Astrocyte of the spinal cord (primary cell): ENCODE measurements at regions not wholly inside any gene's neighbourhood (a gene's known extent, or its start where the extent isn't known, plus 50 kb on each side); places are given as distances from the start of the nearest gene placed in this dataset.

ENCODE experiments used
- DNase-seq: peaks from one replicate; pipeline ENCODE4 v3.0.0; 2011; ENCODE audit warnings: low read depth, low spot score
- H3K4me3 ChIP-seq: 2 replicates; pipeline ENCODE4 v1.5.1; 2011; ENCODE audit warnings: low read depth, mild to moderate bottlenecking, low read length, moderate library complexity
- CTCF ChIP-seq: IDR thresholded peaks from 2 replicates; pipeline ENCODE4 v1.5.1; 2012; ENCODE audit warnings: low read depth, mild to moderate bottlenecking, low read length, inconsistent platforms
- in situ Hi-C: cut with HindIII; loops from 2 replicates; pipeline ENCODE4 v1.10.0; 2017; ENCODE audit warnings: low sequenced_read_pairs

- no peak for DNase-seq
- H3K4me3 ChIP-seq, result no peak overlapping the region
- in situ Hi-C loops, result no loop called here
- no peak for TF ChIP-seq CTCF
These were observed 209.5 kb upstream of the ZNF536 start for GRCh38 chr19:30162718-30163117.

- in situ Hi-C loops, result no loop called here
- DNase-seq, result no peak
- no peak for TF ChIP-seq CTCF
- H3K4me3 ChIP-seq, result no peak overlapping the region
These were observed 208.5 kb upstream of the ZNF536 start for GRCh38 chr19:30163663-30164062.

GRCh38 chr19:30165228-30165813, 206.9 kb upstream of the ZNF536 start:
- no peak for DNase-seq
- no peak for TF ChIP-seq CTCF
- in situ Hi-C loops, result no loop called here
- no peak overlapping the region for H3K4me3 ChIP-seq

GRCh38 chr19:30167206-30167868, 204.8 kb upstream of the ZNF536 start:
- no peak for DNase-seq
- TF ChIP-seq CTCF, result no peak
- in situ Hi-C loops, result no loop called here
- no peak overlapping the region for H3K4me3 ChIP-seq

DNA sequence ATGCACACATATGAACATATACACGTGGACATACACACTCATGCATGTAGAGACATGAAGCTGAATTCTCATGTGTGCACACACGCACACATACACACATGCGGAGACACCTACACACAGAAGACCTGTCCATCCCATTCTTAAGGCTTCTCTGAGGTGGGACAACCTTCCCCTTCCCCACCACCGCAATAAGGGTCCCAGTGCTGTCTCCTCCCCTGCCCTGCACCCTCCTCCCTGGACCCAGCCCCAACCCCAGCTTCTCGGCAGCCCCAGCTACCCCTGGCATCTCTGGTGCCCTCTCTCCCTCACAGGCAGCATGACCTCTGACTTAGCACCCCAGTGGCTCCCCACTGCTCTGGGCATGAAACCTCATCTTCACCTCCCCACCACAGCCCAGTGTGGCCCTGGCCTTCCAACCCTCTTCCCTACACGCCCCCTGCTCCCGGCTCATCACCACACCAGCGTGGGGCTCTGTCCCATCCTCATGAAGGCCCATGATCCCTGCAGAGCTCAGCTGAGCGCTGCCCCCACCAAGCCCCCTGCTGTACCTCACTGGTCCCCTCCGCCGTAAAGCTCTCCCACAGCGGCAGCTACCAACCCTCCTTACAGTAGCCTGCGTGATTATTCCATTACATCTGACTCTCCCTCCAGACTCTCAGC, 204.1 kb upstream of the ZNF536 start:
- no peak for TF ChIP-seq CTCF
- no peak for DNase-seq
- in situ Hi-C loops, result no loop called here

GRCh38 chr19:30168760-30169159, 203.4 kb upstream of the ZNF536 start:
- in situ Hi-C loops, result no loop called here
- TF ChIP-seq CTCF, result no peak
- no peak for DNase-seq
- H3K4me3 ChIP-seq, result no peak overlapping the region

More for the DNA sequence above, 204.1 kb upstream of the ZNF536 start:
- H3K4me3 ChIP-seq, result no peak overlapping the region
